ENCODE measurements at regions not wholly inside any gene's neighbourhood (a gene's known extent, or its start where the extent isn't known, plus 50 kb on each side); places are given as distances from the start of the nearest gene placed in this dataset.
"Not testable (repeated sequence)": the region's sequence is repeated elsewhere in the genome, so short reads cannot be mapped to it uniquely, and the experiment has no call there.

GRCh38 chr2:167333245-167333644, 445.0 kb downstream of the XIRP2 start:
- no peak for DNase-seq

DNA sequence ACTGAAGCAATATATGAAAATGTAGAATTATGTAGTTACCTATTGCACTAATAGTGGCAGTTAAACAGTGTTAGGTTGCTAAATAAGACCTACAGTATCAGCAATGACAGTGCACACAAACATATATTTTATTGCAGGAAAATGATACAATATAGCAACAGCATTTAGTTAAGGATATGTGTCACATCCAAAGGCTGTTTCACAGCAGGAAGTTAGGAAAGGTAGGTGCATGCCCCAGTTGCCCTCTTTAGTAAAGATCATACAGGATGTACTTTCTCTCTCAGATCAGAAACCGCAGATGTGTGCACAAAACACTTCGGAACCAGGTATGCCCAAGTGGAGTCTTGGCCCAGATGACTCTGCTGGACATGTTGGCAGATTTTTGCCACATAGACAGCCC, 444.1 kb downstream of the XIRP2 start:
- no peak for DNase-seq

- peak in 1 of 2 experiments; percentile 0 for DNase-seq
Observed at GRCh38 chr2:167331636-167332232, 443.5 kb downstream of the XIRP2 start.

DNA sequence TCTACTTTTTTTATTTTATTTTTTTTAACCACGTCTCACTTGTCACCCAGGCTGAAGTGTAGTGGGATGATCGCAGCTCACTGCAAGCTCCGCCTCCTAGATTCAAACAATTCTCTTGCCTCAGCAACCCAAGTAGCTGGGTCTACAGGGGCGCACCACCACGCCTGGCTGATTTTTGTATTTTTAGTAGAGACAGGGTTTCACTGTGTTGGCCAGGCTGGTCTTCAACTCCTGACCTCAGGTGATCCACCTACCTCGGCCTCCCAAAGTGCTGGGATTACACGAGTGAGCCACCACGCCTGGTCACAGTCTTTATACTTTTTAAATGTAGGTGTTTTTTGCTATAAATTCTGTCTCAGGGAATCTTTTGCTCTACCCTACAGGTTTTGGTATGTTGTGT, 440.5 kb downstream of the XIRP2 start:
- DNase-seq = not testable (repeated sequence)

GRCh38 chr2:167322795-167323194, 434.5 kb downstream of the XIRP2 start:
- DNase-seq = no peak

DNA sequence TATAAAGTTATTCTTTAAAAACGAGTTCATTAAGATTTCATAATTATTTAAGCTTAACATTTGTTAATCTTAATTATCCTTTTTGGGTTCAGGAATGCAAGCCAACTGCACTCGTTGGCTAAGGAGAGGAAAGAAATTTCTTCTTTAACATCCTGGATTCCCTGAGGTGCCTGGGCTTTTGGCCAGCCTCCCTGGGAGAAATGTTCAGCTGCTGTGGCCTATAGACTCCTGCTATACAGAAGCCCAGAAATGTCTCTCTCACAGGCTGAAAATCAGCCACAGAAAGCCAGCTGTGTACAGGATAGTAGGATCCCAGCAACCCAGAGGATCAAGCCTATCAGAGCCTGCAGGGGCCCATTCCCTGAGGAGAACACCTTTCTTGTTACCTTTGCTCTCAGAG, 430.3 kb downstream of the XIRP2 start:
- no peak for DNase-seq

DNA sequence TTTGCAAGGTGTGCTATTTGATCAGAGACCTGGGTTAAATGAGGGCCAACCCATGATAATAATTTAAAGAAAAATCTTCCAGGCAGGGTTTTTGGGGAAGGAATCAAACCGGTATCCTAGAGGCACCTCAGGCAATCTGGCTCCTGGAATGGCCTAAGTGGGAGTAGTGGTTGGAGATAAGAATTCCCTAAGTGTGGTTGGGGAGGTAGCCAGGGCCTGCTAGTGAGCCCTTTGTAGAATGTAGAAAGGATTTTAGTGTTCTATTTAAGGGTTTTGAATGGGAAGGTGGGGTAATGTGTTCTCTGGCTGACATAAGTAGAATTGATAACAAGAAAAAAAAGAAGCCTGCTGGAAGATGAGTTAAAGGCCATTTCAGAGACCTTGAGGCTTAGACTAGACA, 422.2 kb downstream of the XIRP2 start:
- no peak for DNase-seq
